A673 (cell line): ENCODE measurements at regions not wholly inside any gene's neighbourhood (a gene's known extent, or its start where the extent isn't known, plus 50 kb on each side); places are given as distances from the start of the nearest gene placed in this dataset.

Experiments used
- CTCF ChIP-seq: fragments of 300-800, 200-600 bp; sonication (generic); conservative IDR thresholded peaks from 2 replicates; pipeline ENCODE4 v1.5.1; 2017; ENCODE audit warnings: low read depth, mild to moderate bottlenecking, antibody characterized with exemption, low read length, moderate library complexity, mixed read lengths
- EZH2 ChIP-seq: fragments of 200-600 bp; sonication (generic); IDR thresholded peaks from 2 replicates; pipeline ENCODE4 v1.6.1; 2017; ENCODE audit warnings: borderline replicate concordance, low read depth, mild to moderate bottlenecking, mixed read lengths, antibody characterized with exemption, low read length; ENCODE audit not compliant: poor library complexity, severe bottlenecking

DNA sequence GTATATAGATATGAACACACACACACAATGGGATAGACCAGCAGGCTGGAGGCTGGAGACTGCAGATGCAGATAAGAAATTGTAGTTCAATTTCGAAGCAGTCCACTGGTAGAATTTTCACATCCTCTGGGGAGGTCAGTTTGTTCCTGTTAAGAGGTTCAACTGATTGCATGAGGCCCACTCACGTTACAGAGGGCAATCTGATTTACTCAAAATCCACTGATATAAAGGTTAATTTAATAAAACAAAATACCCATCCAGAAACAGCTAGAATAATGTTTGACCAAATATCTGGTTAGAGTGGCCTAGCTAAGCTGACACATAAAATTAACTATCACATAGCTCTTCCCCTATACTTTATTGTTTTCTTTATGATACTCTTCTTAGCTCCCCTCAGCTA, 162.9 kb upstream of the SMIM30 start:
- no peak for TF ChIP-seq CTCF
- TF ChIP-seq EZH2: no peak
